OCI-LY7 (cell line): ENCODE measurements at regions not wholly inside any gene's neighbourhood (a gene's known extent, or its start where the extent isn't known, plus 50 kb on each side); places are given as distances from the start of the nearest gene placed in this dataset.

Experiments used
- EZH2phosphoT487 ChIP-seq: fragments of 200-600 bp; sonication (generic); IDR thresholded peaks from 2 replicates; pipeline ENCODE4 v1.6.1; 2018; ENCODE audit warnings: low read depth, borderline replicate concordance, mild to moderate bottlenecking, mixed run types, antibody characterized with exemption, low read length, moderate library complexity, mixed read lengths
- TF ChIP-seq, protein P1 (sequence below): fragments of 200-600 bp; sonication (generic); conservative IDR thresholded peaks from 2 replicates; pipeline ENCODE4 v1.5.1; 2014; ENCODE audit warnings: mild to moderate bottlenecking, antibody characterized with exemption, low read length, moderate library complexity, mixed read lengths

DNA sequence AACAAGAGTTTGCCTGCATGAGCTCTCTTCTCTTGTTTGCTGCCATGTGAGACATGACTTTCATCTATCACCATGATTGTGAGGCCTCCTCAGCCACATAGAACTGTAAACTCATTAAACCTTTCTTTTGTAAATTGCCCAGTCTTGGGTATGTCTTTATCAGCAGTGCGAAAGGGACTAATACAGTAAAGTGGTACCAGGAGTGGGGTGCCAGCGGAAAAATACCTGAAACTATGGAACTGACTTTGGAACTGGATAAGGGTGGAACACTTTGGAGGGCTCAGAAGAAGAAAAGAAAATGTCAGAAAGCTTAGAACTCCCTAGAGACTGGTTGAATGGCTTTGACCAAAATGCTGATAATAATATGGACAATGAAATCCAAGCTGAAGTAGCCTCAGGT is 260.9 kb downstream of the DSC3 start:
- TF ChIP-seq, protein P1, sequence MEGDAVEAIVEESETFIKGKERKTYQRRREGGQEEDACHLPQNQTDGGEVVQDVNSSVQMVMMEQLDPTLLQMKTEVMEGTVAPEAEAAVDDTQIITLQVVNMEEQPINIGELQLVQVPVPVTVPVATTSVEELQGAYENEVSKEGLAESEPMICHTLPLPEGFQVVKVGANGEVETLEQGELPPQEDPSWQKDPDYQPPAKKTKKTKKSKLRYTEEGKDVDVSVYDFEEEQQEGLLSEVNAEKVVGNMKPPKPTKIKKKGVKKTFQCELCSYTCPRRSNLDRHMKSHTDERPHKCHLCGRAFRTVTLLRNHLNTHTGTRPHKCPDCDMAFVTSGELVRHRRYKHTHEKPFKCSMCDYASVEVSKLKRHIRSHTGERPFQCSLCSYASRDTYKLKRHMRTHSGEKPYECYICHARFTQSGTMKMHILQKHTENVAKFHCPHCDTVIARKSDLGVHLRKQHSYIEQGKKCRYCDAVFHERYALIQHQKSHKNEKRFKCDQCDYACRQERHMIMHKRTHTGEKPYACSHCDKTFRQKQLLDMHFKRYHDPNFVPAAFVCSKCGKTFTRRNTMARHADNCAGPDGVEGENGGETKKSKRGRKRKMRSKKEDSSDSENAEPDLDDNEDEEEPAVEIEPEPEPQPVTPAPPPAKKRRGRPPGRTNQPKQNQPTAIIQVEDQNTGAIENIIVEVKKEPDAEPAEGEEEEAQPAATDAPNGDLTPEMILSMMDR = no peak
- TF ChIP-seq EZH2phosphoT487 = no peak
